HepG2 (cell line): ENCODE measurements at regions not wholly inside any gene's neighbourhood (a gene's known extent, or its start where the extent isn't known, plus 50 kb on each side); places are given as distances from the start of the nearest gene placed in this dataset.

Experiments used
- MBNL3 ChIP-seq: fragments of 250-450 bp; sonication (Bioruptor Pico); conservative IDR thresholded peaks from 2 replicates; pipeline ENCODE4 v1.8.0; 2022; ENCODE audit warnings: mild to moderate bottlenecking, inconsistent platforms
- SMARCE1 ChIP-seq: fragments of 450-650 bp; IDR thresholded peaks from 2 replicates; pipeline ENCODE4 v1.6.1; 2017; ENCODE audit warnings: borderline replicate concordance
- ZNF329 ChIP-seq: sonication (generic); formaldehyde crosslinking; IDR thresholded peaks from 2 replicates; pipeline ENCODE4 v1.9.0; 2021; ENCODE audit warnings: low read depth, mild to moderate bottlenecking, missing genetic modification reagents
- TF ChIP-seq, protein P1 (sequence below): sonication (generic); formaldehyde crosslinking; IDR thresholded peaks from 2 replicates; pipeline ENCODE4 v1.5.1; 2020; ENCODE audit warnings: mild to moderate bottlenecking, missing genetic modification reagents, moderate library complexity
- TF ChIP-seq, protein P2 (sequence below): sonication (generic); formaldehyde crosslinking; IDR thresholded peaks from 2 replicates; pipeline ENCODE4 v1.4.0; 2020; ENCODE audit warnings: missing genetic modification reagents
- TF ChIP-seq, protein P3 (sequence below): sonication (generic); formaldehyde crosslinking; IDR thresholded peaks from 2 replicates; pipeline ENCODE4 v1.8.0; 2023; ENCODE audit warnings: mild to moderate bottlenecking, missing genetic modification reagents
- TF ChIP-seq, protein P4 (sequence below): sonication (generic); formaldehyde crosslinking; IDR thresholded peaks from 2 replicates; pipeline ENCODE4 v1.4.0; 2020; ENCODE audit warnings: missing genetic modification reagents

DNA sequence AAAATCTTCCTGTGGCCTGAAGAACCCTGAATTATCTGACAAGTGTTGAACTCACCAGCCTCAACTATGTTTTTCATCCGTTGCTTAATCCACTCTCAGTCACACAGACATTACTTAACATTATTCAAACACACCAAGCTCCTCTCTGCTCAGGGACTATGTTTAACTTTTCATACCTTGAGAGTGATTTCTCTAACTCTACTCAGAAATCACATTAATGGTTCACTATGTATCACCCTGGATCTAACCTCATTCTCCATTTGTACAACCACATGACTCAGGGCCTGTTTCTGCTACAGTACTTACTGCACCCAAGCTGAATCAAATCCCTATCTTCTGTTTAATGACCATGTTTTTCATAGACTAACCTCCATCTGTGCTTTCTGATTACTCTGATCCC is 553.7 kb upstream of the PRR20A start (continued):
- TF ChIP-seq, protein P1, sequence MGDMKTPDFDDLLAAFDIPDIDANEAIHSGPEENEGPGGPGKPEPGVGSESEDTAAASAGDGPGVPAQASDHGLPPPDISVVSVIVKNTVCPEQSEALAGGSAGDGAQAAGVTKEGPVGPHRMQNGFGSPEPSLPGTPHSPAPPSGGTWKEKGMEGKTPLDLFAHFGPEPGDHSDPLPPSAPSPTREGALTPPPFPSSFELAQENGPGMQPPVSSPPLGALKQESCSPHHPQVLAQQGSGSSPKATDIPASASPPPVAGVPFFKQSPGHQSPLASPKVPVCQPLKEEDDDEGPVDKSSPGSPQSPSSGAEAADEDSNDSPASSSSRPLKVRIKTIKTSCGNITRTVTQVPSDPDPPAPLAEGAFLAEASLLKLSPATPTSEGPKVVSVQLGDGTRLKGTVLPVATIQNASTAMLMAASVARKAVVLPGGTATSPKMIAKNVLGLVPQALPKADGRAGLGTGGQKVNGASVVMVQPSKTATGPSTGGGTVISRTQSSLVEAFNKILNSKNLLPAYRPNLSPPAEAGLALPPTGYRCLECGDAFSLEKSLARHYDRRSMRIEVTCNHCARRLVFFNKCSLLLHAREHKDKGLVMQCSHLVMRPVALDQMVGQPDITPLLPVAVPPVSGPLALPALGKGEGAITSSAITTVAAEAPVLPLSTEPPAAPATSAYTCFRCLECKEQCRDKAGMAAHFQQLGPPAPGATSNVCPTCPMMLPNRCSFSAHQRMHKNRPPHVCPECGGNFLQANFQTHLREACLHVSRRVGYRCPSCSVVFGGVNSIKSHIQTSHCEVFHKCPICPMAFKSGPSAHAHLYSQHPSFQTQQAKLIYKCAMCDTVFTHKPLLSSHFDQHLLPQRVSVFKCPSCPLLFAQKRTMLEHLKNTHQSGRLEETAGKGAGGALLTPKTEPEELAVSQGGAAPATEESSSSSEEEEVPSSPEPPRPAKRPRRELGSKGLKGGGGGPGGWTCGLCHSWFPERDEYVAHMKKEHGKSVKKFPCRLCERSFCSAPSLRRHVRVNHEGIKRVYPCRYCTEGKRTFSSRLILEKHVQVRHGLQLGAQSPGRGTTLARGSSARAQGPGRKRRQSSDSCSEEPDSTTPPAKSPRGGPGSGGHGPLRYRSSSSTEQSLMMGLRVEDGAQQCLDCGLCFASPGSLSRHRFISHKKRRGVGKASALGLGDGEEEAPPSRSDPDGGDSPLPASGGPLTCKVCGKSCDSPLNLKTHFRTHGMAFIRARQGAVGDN (CRISPR knock-in tag), result no peak
- TF ChIP-seq ZNF329 (CRISPR knock-in tag) (no peak), MBNL3 (CRISPR knock-in tag) (no peak), SMARCE1 (no peak)
- TF ChIP-seq, protein P2, sequence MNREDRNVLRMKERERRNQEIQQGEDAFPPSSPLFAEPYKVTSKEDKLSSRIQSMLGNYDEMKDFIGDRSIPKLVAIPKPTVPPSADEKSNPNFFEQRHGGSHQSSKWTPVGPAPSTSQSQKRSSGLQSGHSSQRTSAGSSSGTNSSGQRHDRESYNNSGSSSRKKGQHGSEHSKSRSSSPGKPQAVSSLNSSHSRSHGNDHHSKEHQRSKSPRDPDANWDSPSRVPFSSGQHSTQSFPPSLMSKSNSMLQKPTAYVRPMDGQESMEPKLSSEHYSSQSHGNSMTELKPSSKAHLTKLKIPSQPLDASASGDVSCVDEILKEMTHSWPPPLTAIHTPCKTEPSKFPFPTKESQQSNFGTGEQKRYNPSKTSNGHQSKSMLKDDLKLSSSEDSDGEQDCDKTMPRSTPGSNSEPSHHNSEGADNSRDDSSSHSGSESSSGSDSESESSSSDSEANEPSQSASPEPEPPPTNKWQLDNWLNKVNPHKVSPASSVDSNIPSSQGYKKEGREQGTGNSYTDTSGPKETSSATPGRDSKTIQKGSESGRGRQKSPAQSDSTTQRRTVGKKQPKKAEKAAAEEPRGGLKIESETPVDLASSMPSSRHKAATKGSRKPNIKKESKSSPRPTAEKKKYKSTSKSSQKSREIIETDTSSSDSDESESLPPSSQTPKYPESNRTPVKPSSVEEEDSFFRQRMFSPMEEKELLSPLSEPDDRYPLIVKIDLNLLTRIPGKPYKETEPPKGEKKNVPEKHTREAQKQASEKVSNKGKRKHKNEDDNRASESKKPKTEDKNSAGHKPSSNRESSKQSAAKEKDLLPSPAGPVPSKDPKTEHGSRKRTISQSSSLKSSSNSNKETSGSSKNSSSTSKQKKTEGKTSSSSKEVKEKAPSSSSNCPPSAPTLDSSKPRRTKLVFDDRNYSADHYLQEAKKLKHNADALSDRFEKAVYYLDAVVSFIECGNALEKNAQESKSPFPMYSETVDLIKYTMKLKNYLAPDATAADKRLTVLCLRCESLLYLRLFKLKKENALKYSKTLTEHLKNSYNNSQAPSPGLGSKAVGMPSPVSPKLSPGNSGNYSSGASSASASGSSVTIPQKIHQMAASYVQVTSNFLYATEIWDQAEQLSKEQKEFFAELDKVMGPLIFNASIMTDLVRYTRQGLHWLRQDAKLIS (CRISPR knock-in tag), result no peak
- TF ChIP-seq, protein P3, sequence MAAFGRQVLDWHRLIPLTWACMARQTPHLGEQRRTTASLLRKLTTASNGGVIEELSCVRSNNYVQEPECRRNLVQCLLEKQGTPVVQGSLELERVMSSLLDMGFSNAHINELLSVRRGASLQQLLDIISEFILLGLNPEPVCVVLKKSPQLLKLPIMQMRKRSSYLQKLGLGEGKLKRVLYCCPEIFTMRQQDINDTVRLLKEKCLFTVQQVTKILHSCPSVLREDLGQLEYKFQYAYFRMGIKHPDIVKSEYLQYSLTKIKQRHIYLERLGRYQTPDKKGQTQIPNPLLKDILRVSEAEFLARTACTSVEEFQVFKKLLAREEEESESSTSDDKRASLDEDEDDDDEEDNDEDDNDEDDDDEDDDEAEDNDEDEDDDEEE (CRISPR knock-in tag), result no peak
- TF ChIP-seq, protein P4, sequence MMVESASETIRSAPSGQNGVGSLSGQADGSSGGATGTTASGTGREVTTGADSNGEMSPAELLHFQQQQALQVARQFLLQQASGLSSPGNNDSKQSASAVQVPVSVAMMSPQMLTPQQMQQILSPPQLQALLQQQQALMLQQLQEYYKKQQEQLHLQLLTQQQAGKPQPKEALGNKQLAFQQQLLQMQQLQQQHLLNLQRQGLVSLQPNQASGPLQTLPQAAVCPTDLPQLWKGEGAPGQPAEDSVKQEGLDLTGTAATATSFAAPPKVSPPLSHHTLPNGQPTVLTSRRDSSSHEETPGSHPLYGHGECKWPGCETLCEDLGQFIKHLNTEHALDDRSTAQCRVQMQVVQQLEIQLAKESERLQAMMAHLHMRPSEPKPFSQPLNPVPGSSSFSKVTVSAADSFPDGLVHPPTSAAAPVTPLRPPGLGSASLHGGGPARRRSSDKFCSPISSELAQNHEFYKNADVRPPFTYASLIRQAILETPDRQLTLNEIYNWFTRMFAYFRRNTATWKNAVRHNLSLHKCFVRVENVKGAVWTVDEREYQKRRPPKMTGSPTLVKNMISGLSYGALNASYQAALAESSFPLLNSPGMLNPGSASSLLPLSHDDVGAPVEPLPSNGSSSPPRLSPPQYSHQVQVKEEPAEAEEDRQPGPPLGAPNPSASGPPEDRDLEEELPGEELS (CRISPR knock-in tag), result no peak
